ENCODE measurements at regions not wholly inside any gene's neighbourhood (a gene's known extent, or its start where the extent isn't known, plus 50 kb on each side); places are given as distances from the start of the nearest gene placed in this dataset.

- DNase-seq (ENCODE audit: low read depth, low spot score): no peak
- no peak overlapping the region for H2AFZ ChIP-seq (ENCODE audit: control insufficient read depth, low read depth, low read length)
- no peaks in the 10 kb centered on the region for H3K4me1 ChIP-seq (ENCODE audit: control insufficient read depth, insufficient read depth, low read length)
- no peak for ATAC-seq
- ChIA-PET RAD21 (ENCODE audit: unreplicated experiment) (no interaction called here), POLR2A (no interaction called here), SMC1A (ENCODE audit: uncharacterized antibody, unreplicated experiment) (no interaction called here), CTCF (no interaction called here)
- TF ChIP-seq ZNF24 (IDR thresholded peaks at IDR 0.05) (no peak), ZBTB33 (IDR thresholded peaks at IDR 0.05) (no peak), MEF2B (IDR thresholded peaks at IDR 0.05; ENCODE audit: partially characterized antibody, poor library complexity, severe bottlenecking) (no peak), EP300 (IDR thresholded peaks at IDR 0.05; ENCODE audit: borderline replicate concordance in 1 of 2, control insufficient read depth in 1 of 2, low read depth in 2 of 2, low read length in 2 of 2) (no peak), POLR2A (IDR thresholded peaks at IDR 0.05; ENCODE audit: low read depth, low read length) (no peak), HCFC1 (IDR thresholded peaks at IDR 0.05; ENCODE audit: low read length) (no peak), ESRRA (IDR thresholded peaks at IDR 0.05; ENCODE audit: low read length) (no peak), ZNF274 (IDR thresholded peaks at IDR 0.05; ENCODE audit: insufficient read depth, insufficient read length) (no peak), ZBED1 (IDR thresholded peaks at IDR 0.05; ENCODE audit: borderline replicate concordance) (no peak), NFYB (IDR thresholded peaks at IDR 0.05; ENCODE audit: insufficient read depth, low read depth, low read length) (no peak), SIX5 (IDR thresholded peaks at IDR 0.05; ENCODE audit: low read depth, low read length, severe bottlenecking) (no peak)
- no peaks in the 10 kb centered on the region for H3K9me3 ChIP-seq (replicated peaks; ENCODE audit: control insufficient read depth, insufficient read depth, low read length)
- H3K79me2 ChIP-seq (ENCODE audit: control insufficient read depth, insufficient read depth, low read length): no peaks in the 10 kb centered on the region
- no peaks in the 10 kb centered on the region for H3K36me3 ChIP-seq (ENCODE audit: control insufficient read depth in 2 of 2, insufficient read depth in 2 of 2, low read length in 1 of 2)
- no peak overlapping the region for H3K4me2 ChIP-seq (ENCODE audit: control insufficient read depth, insufficient read depth)
- H3K4me3 ChIP-seq: no peak overlapping the region
- no peak for FAIRE-seq
- no peaks in the 10 kb centered on the region for H4K20me1 ChIP-seq (ENCODE audit: control insufficient read depth, insufficient read depth)
- H3K27me3 ChIP-seq (replicated peaks in 1 of 2; ENCODE audit: control insufficient read depth in 2 of 2, insufficient read depth in 2 of 2, low read length in 1 of 2): no peaks in the 10 kb centered on the region
- 1% methylated on average over 4 of the region's 4 CpGs for WGBS (ENCODE audit: insufficient coverage, insufficient replicate concordance, low lambda C conversion rate, missing lambda C conversion rate)
- no TSS peak for BruUV-seq (replicated peaks)
- in situ Hi-C loops (cut with MboI) (no loop called here), intact Hi-C loops (cut with micrococcal nuclease; ENCODE audit: unreplicated experiment) (no loop called here)
- no peak overlapping the region for H3K27ac ChIP-seq (ENCODE audit: control insufficient read depth, insufficient read depth)
- no peak overlapping the region for H3K9ac ChIP-seq (ENCODE audit: control insufficient read depth, insufficient read depth, low read length)
Observed at GRCh38 chrX:122572461-122572860, 611.6 kb upstream of the GRIA3 start.

All from GM12878 (cell line).